Ovary (tissue), 3 donors: ENCODE measurements at regions not wholly inside any gene's neighbourhood (a gene's known extent, or its start where the extent isn't known, plus 50 kb on each side); places are given as distances from the start of the nearest gene placed in this dataset.

Experiments
- EP300 ChIP-seq: sonication (generic); formaldehyde crosslinking; IDR thresholded peaks from one replicate; pipeline ENCODE4 v1.6.1; 2017; ENCODE audit warnings: antibody characterized with exemption
- POLR2A ChIP-seq: fragments of 450-650 bp; IDR thresholded peaks from one replicate; pipeline ENCODE4 v1.6.1; 2017; ENCODE audit warnings: antibody characterized with exemption, mild to moderate bottlenecking, moderate library complexity
- TF ChIP-seq, protein P1 (sequence below), 3 donors: fragments of 450-650 bp in 2 of 3; fragments of 200-600 bp in 1 of 3; IDR thresholded peaks; one replicate each; pipeline versions ENCODE4 v1.5.1 to v1.8.0; 2016 to 2022; ENCODE audit warnings: antibody characterized with exemption in 3 of 3, mild to moderate bottlenecking in 1 of 3
- donor health status: DM: no; HTN: no; CAD: no.

DNA sequence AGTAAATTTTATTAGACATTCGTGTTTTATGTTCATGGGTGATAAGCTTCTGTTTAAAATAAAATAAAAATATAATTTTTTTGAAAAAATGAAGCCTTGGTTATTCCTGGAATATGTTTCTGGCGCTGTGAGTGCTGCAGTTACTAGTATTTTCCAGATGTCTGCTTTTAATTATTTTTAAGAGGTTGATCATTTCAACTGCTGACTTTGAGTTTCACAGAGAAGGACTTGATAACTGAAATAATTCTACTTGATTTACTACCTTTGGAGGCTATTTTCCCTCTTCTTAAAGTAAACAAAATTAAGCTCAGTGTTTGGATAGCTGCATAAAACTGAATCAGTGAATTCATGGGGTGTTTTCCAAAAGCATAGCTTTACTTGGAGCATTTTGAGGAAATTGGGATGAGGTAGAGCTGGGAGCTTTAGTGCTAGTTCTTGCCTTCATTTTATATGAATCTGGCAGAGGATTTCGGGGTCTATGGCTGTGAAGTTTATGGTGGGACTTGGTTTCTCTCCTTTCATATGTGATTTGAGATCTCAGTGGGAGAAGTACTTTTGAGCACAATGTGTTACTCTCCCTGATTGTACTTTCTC, 666.5 kb downstream of the DCDC2C start:
- TF ChIP-seq, protein P1, sequence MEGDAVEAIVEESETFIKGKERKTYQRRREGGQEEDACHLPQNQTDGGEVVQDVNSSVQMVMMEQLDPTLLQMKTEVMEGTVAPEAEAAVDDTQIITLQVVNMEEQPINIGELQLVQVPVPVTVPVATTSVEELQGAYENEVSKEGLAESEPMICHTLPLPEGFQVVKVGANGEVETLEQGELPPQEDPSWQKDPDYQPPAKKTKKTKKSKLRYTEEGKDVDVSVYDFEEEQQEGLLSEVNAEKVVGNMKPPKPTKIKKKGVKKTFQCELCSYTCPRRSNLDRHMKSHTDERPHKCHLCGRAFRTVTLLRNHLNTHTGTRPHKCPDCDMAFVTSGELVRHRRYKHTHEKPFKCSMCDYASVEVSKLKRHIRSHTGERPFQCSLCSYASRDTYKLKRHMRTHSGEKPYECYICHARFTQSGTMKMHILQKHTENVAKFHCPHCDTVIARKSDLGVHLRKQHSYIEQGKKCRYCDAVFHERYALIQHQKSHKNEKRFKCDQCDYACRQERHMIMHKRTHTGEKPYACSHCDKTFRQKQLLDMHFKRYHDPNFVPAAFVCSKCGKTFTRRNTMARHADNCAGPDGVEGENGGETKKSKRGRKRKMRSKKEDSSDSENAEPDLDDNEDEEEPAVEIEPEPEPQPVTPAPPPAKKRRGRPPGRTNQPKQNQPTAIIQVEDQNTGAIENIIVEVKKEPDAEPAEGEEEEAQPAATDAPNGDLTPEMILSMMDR (IDR thresholded peaks at IDR 0.05), result no peak
- TF ChIP-seq POLR2A (no peak), EP300 (no peak)
